ENCODE measurements at regions not wholly inside any gene's neighbourhood (a gene's known extent, or its start where the extent isn't known, plus 50 kb on each side); places are given as distances from the start of the nearest gene placed in this dataset.
A peak's percentile ranks its signal among the peaks of the same experiment; 100 is the strongest.

- ChIA-PET CTCF (no interaction called here), POLR2A (ENCODE audit: low non-redundant PET) (no interaction called here)
- peaks cover 16% of the 10 kb centered on the region for H3K4me1 ChIP-seq (ENCODE audit: insufficient read depth, low read length, poor library complexity, severe bottlenecking)
- TF ChIP-seq CTCF (conservative IDR thresholded peaks at IDR 0.05; ENCODE audit: low read depth, low read length) (no peak), EZH2 (IDR thresholded peaks at IDR 0.05; ENCODE audit: borderline replicate concordance, low read depth, low read length, poor library complexity, severe bottlenecking) (no peak)
- H3K36me3 ChIP-seq (ENCODE audit: insufficient read depth, low read length, poor library complexity, severe bottlenecking): no peaks in the 10 kb centered on the region
- no peaks in the 10 kb centered on the region for H3K27me3 ChIP-seq (replicated peaks; ENCODE audit: insufficient read depth, low read depth, low read length, poor library complexity)
- no peaks in the 10 kb centered on the region for H3K9me3 ChIP-seq (ENCODE audit: low read depth, low read length, poor library complexity, severe bottlenecking)
- BruUV-seq (replicated peaks): no TSS peak
- no peak overlapping the region for H3K4me3 ChIP-seq (ENCODE audit: low read depth, low read length, poor library complexity, severe bottlenecking)
- no peak overlapping the region for H3K27ac ChIP-seq (ENCODE audit: low read depth, low read length, poor library complexity, severe bottlenecking)
- intact Hi-C loops (cut with micrococcal nuclease; ENCODE audit: unreplicated experiment): no loop called here
- no peak for DNase-seq (ENCODE audit: low spot score)
These were observed 302.4 kb upstream of the HS6ST1 start for GRCh38 chr2:128621074-128621473.

DNA sequence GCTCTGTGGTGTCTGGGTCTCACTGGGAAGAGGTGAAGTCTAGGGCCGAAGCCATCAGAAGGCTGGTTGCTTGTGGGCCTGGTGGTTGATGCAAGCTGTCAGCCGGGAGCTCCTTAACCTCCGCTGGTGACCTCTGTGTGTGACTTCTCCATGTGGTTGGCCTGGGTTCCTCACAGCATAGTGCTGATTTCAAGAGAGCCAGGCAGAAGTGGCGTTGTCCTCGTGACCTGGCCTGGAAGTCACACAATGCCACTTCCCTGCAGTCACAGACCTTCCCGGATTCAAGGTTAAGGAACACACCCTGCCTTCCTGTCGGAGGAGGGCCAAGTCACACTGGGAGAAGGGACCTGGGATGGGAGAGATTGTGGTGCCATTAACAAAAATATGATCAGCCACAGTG is 303.7 kb upstream of the HS6ST1 start:
- no peak for DNase-seq (ENCODE audit: low spot score)
- Histone ChIP-seq H3K27me3 (replicated peaks; ENCODE audit: insufficient read depth, low read depth, low read length, poor library complexity) (no peaks in the 10 kb centered on the region), H3K4me3 (ENCODE audit: low read depth, low read length, poor library complexity, severe bottlenecking) (no peak overlapping the region), H3K4me1 (ENCODE audit: insufficient read depth, low read length, poor library complexity, severe bottlenecking) (peaks cover 16% of the 10 kb centered on the region), H3K9me3 (ENCODE audit: low read depth, low read length, poor library complexity, severe bottlenecking) (no peaks in the 10 kb centered on the region), H3K36me3 (ENCODE audit: insufficient read depth, low read length, poor library complexity, severe bottlenecking) (no peaks in the 10 kb centered on the region), H3K27ac (ENCODE audit: low read depth, low read length, poor library complexity, severe bottlenecking) (no peak overlapping the region)
- no TSS peak for BruUV-seq (replicated peaks)
- intact Hi-C loops (cut with micrococcal nuclease; ENCODE audit: unreplicated experiment): no loop called here
- ChIA-PET POLR2A (ENCODE audit: low non-redundant PET) (no interaction called here), CTCF (no interaction called here)
- no peak for TF ChIP-seq EZH2 (IDR thresholded peaks at IDR 0.05; ENCODE audit: borderline replicate concordance, low read depth, low read length, poor library complexity, severe bottlenecking)
- TF ChIP-seq CTCF (conservative IDR thresholded peaks at IDR 0.05; ENCODE audit: low read depth, low read length): no peak

GRCh38 chr2:128622955-128623620 is 304.4 kb upstream of the HS6ST1 start:
- no TSS peak for BruUV-seq (replicated peaks)
- DNase-seq (ENCODE audit: low spot score): no peak

More at GRCh38 chr2:128622955-128623620, 304.4 kb upstream of the HS6ST1 start:
- ChIA-PET POLR2A (ENCODE audit: low non-redundant PET) (no interaction called here), CTCF (no interaction called here)
- Histone ChIP-seq H3K9me3 (ENCODE audit: low read depth, low read length, poor library complexity, severe bottlenecking) (no peaks in the 10 kb centered on the region), H3K27ac (ENCODE audit: low read depth, low read length, poor library complexity, severe bottlenecking) (peak overlapping the region; percentile 65), H3K4me3 (ENCODE audit: low read depth, low read length, poor library complexity, severe bottlenecking) (no peak overlapping the region), H3K36me3 (ENCODE audit: insufficient read depth, low read length, poor library complexity, severe bottlenecking) (no peaks in the 10 kb centered on the region), H3K27me3 (replicated peaks; ENCODE audit: insufficient read depth, low read depth, low read length, poor library complexity) (no peaks in the 10 kb centered on the region), H3K4me1 (ENCODE audit: insufficient read depth, low read length, poor library complexity, severe bottlenecking) (peaks cover 16% of the 10 kb centered on the region)
- TF ChIP-seq CTCF (conservative IDR thresholded peaks at IDR 0.05; ENCODE audit: low read depth, low read length): no peak
- TF ChIP-seq EZH2 (IDR thresholded peaks at IDR 0.05; ENCODE audit: borderline replicate concordance, low read depth, low read length, poor library complexity, severe bottlenecking): no peak
- intact Hi-C loops (cut with micrococcal nuclease; ENCODE audit: unreplicated experiment): no loop called here

Measured in A673 (cell line).